BJ (cell line): ENCODE measurements at regions not wholly inside any gene's neighbourhood (a gene's known extent, or its start where the extent isn't known, plus 50 kb on each side); places are given as distances from the start of the nearest gene placed in this dataset.

Experiments
- CTCF ChIA-PET: fragments of 350-600 bp; formaldehyde crosslinking; extraction: SDS; loops from one replicate; lab custom pipeline; 2021; ENCODE audit warnings: antibody characterized with exemption, inconsistent platforms; lab: Yijun Ruan, JAX
- POLR2A ChIA-PET: fragments of 300-600 bp; sonication (Branson Sonifier 250); formaldehyde crosslinking; extraction: SDS; loops from one replicate; lab custom pipeline; 2021; ENCODE audit warnings: antibody characterized with exemption; lab: Charles Lee
- DNase-seq: peaks from one replicate; pipeline ENCODE4 v3.0.0-alpha.2; 2011; ENCODE audit warnings: low read depth
- H3K27me3 ChIP-seq: 2 replicates; pipeline ENCODE4 v1.6.0; 2011; ENCODE audit warnings: low read length; ENCODE audit not compliant: control insufficient read depth, insufficient read depth
- H3K36me3 ChIP-seq: 2 replicates; pipeline ENCODE4 v1.5.1; 2011; ENCODE audit warnings: low read length; ENCODE audit not compliant: control insufficient read depth, insufficient read depth
- H3K4me3 ChIP-seq: 2 replicates; pipeline ENCODE4 v1.5.1; 2011; ENCODE audit warnings: low read depth, mild to moderate bottlenecking, control low read depth, low read length
- TF ChIP-seq, protein P1 (sequence below): IDR thresholded peaks from 2 replicates; pipeline ENCODE4 v1.5.1; 2011; ENCODE audit warnings: low read depth, mild to moderate bottlenecking, control low read depth, inconsistent platforms, low read length, moderate library complexity; ENCODE audit not compliant: insufficient read depth

DNA sequence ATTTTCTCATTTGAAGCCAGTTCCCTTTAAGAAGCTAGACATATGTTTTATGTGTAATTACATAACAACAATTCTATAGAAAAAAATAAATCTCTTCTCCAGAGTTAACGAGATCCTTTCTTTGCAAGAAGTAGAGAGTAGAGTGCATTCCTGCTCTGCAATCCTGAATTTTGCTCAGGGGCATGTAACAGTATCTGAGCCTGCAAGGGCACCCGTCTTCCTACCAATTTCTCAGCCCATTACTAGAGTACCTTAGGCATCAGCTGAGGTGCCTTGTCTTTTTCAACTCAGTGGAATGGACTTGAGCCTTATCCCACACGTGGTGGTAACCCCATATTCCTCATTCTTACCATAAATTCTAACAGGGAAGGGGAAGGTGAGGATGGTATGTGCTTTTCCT, 205.9 kb downstream of the IKZF2 start:
- TF ChIP-seq, protein P1, sequence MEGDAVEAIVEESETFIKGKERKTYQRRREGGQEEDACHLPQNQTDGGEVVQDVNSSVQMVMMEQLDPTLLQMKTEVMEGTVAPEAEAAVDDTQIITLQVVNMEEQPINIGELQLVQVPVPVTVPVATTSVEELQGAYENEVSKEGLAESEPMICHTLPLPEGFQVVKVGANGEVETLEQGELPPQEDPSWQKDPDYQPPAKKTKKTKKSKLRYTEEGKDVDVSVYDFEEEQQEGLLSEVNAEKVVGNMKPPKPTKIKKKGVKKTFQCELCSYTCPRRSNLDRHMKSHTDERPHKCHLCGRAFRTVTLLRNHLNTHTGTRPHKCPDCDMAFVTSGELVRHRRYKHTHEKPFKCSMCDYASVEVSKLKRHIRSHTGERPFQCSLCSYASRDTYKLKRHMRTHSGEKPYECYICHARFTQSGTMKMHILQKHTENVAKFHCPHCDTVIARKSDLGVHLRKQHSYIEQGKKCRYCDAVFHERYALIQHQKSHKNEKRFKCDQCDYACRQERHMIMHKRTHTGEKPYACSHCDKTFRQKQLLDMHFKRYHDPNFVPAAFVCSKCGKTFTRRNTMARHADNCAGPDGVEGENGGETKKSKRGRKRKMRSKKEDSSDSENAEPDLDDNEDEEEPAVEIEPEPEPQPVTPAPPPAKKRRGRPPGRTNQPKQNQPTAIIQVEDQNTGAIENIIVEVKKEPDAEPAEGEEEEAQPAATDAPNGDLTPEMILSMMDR: no peak
- Histone ChIP-seq H3K27me3 (peaks cover 2% of the 10 kb centered on the region; the same call in 1 of the 2 replicates), H3K4me3 (no peak overlapping the region), H3K36me3 (no peaks in the 10 kb centered on the region)
- ChIA-PET POLR2A (no interaction called here), CTCF (interaction anchor here (0.8 to 1.1 kb wide), 2 partner anchors 112 to 209 kb away, joined by 3 read pairs; no protein-coding TSS in a partner anchor)
- DNase-seq: no peak

DNA sequence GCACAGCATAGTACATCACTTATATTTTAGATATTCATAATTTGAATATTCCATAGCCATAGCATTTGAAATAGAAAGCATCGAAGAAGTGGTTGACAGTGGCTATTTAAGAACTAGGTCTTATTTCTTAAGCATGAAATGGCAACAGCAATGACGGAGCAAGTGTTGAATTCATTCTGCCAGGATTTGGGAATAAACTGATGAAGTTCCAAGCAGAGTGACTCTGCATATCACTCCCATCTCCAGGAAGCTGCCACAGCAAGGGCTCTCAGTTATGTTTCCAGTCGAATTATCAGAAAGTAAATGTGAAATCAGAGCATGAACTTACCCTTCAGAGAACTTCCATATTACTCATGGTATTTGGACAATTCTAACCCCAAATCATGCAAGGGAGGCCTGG, 208.1 kb downstream of the IKZF2 start:
- POLR2A ChIA-PET: no interaction called here
- CTCF ChIA-PET: no interaction called here
- H3K36me3 ChIP-seq: no peaks in the 10 kb centered on the region
- peaks cover 2% of the 10 kb centered on the region; the same call in 1 of the 2 replicates for H3K27me3 ChIP-seq
- no peak for DNase-seq
- H3K4me3 ChIP-seq: no peak overlapping the region
- TF ChIP-seq, protein P1: no peak

DNA sequence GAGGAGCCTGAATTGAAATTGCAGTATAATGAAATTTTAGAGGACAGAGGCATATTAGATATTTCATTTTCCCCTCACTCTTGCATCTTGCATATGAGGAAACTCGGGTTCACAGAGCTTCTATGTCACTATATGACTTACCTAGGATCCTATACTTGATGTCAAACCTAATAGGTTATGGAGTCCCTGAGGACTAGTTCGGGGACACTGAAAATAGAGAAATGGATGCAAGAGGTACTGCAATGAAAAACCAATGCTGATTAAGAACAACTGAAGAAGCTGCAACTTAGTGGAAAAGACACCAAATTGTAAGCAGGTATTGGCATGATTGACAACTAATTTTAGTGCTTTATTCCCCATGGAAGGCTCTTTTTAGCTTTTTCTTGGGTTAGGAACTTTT, 210.1 kb downstream of the IKZF2 start:
- ChIA-PET POLR2A (no interaction called here), CTCF (interaction anchor here (0.6 kb wide), 1 partner anchor 29 kb away, joined by 3 read pairs; no protein-coding TSS in a partner anchor)
- TF ChIP-seq, protein P1: no peak
- no peaks in the 10 kb centered on the region for H3K36me3 ChIP-seq
- no peak overlapping the region for H3K4me3 ChIP-seq
- no peak for DNase-seq
- H3K27me3 ChIP-seq: peaks cover 2% of the 10 kb centered on the region

DNA sequence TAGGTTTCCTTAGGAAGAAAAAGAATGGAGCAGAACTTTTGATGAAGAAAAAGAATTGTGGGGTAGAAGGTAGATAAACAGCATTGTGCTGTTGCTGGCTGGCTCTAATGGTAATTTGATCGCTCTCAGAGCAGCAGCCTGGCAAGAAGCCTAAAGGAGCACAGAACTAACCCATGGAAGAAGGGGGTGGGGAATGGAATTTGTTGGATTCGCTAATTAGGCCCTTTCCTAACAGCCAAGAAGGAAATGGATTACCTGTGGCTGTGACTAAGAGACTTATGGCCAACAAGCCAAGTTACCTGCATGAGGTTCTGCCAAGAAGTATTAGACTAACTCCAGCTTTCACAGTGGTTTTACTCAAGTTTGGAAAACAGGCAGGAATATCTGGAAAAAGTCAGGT, 210.6 kb downstream of the IKZF2 start:
- DNase-seq: no peak
- Histone ChIP-seq H3K4me3 (no peak overlapping the region), H3K27me3 (peaks cover 2% of the 10 kb centered on the region), H3K36me3 (no peaks in the 10 kb centered on the region)
- TF ChIP-seq, protein P1: no peak
- ChIA-PET CTCF (interaction anchor here (0.6 kb wide), 1 partner anchor 30 kb away, joined by 3 read pairs; no protein-coding TSS in a partner anchor), POLR2A (no interaction called here)

DNA sequence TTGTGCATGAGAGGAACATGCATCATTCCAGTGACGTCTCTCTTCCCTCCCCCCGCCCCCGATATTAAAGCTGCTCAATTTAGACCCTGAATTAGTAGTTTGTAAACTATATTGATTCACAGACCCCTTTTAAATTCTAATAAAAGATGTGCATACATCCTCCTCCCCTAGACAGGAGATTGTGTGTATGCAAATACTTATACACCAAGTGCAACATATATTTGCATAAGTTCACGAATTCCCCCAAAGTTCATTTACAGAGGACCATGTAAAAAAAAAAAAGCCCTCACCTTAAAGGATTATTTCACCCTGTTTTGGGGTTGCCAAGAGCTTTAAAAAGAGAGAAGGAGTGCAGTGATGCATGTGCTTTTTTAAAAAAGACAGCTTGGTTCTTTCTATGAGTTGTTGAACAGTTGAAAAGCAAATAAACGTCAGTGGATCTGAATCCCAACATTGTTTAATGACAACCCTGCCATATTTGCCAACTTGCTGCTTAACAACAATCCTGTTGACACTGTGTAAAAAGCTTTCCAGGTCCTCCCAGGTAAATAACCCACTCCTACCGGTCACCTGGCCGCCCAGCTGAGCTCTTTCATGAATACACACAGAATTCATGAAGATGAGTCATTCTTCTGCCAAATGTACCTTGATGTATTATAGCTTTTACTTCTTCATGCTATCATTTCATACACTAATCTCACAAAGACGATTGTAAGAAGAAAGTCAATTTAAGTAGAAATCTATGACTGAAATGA, 211.5 kb downstream of the IKZF2 start:
- peaks cover 2% of the 10 kb centered on the region for H3K27me3 ChIP-seq
- DNase-seq: no peak
- no peak overlapping the region for H3K4me3 ChIP-seq
- H3K36me3 ChIP-seq: no peaks in the 10 kb centered on the region
- TF ChIP-seq, protein P1: no peak
- ChIA-PET POLR2A (interaction anchor here (0.7 kb wide), 1 partner anchor 17 kb away, joined by 8 read pairs; no protein-coding TSS in a partner anchor), CTCF (no interaction called here)
